CD4-positive, alpha-beta T cell treated with Interleukin-1 beta for 1 hour (primary cell): ENCODE measurements at regions not wholly inside any gene's neighbourhood (a gene's known extent, or its start where the extent isn't known, plus 50 kb on each side); places are given as distances from the start of the nearest gene placed in this dataset.
"Not testable (repeated sequence)": the region's sequence is repeated elsewhere in the genome, so short reads cannot be mapped to it uniquely, and the experiment has no call there.

Experiments used
- DNase-seq, 2 donors: peaks; one replicate each; pipeline ENCODE4 v3.0.0-alpha.2; 2020 to 2022

- DNase-seq, result not testable (repeated sequence)
Measured at GRCh38 chr4:9110700-9111099, 59.5 kb upstream of the FAM90A26 start.

GRCh38 chr4:9103148-9103524, 67.1 kb upstream of the FAM90A26 start:
- not testable (repeated sequence) for DNase-seq

GRCh38 chr4:9102471-9103147, 67.6 kb upstream of the FAM90A26 start:
- DNase-seq, result not testable (repeated sequence)

- not testable (repeated sequence) for DNase-seq
Measured at GRCh38 chr4:9096330-9096729, 73.9 kb upstream of the FAM90A26 start.

DNA sequence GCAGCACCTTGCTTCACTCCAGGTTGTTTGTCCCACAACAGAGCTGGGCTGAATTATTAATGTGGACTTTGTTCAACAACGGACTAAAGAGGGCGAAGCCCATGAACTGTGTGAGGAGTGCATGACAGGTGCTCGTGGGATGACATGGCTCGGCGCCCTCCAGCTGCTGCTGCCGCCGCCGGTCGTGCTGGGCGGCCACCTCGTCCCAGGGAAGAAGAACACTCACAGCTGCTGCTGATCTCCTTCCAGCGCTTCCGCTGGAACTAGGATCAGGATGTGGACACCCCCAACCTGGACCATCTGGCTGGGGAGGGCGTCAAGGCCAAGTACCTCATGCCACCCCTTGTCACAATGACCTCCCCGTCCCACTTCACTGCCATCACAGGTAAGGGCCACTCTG, 91.4 kb upstream of the FAM90A26 start:
- DNase-seq, result not testable (repeated sequence)

GRCh38 chr4:9076974-9077373, 93.2 kb upstream of the FAM90A26 start:
- DNase-seq, result not testable (repeated sequence)

GRCh38 chr4:9076486-9076885, 93.7 kb upstream of the FAM90A26 start:
- not testable (repeated sequence) for DNase-seq

DNA sequence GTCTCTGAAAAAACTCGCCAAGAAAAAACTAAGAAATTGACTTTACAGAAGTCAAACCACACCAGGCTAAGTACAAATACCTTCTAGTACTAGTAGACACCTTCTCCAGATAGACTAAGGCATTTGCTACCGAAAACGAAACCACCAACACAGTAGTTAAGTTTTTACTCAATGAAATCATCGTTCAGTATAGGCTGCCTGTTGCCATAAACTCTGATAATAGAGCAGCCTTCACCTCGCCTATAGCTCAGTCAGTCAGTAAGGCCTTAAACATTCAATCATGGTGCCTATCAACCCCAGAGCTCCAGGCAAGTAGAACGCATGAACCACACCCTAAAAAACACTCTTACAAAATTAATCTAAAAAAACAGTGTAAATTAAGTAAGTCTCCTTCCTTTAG, 96.8 kb upstream of the FAM90A26 start:
- not testable (repeated sequence) for DNase-seq

DNA sequence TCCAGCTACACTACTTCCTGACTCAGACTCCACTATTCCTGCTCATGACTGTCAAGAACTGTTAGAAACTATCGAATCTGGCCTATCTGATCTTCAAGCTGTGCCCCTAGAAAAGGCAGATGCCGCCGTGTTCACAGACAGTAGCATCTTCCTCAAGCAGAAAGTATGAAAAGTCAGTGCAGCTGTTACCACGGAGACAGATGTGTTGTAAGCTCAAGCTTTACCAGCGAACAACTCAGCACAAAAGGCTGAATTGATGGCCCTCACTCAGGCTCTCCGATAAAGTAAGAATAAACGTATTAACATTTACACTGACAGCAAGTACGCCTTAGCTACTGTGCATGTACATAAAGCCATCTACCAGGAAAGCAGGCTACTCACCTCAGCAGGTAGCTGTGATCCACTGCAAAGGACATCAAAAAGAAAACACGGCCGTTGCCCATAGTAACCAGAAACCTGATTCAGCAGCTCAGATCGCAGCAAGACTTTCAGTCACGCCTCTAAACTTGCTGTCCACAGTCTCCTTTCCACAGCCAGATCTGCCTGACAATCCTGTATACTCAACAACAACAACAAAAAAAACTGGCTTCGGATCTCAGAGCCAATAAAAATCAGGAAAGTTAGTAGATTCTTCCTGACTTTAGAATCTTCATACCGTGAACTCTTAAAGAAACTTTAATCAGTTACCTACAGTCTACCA, 97.5 kb upstream of the FAM90A26 start:
- DNase-seq, result peak in 1 of 2 donors; percentile 21

DNA sequence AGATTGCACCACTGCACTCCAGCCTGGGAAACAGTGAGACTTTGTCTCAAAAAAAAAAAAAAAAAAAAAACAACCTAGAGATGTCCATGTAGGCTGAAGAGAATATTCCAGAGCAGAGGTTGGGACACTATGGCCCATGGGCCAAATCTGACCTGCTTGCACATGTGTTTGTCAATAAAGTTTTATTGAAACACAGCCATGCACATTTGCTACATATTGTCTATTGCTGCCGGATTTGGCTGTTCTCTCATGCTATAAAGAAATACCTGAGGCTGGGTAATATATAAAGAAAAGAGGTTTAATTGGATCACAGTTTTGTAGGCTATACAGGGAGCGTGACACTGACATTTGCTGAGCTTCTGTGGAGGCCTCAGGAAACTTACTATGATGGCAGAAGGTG, 102.3 kb upstream of the FAM90A26 start:
- not testable (repeated sequence) for DNase-seq

GRCh38 chr4:9063612-9064011, 106.6 kb upstream of the FAM90A26 start:
- not testable (repeated sequence) for DNase-seq

GRCh38 chr4:9024866-9025265, 145.3 kb upstream of the FAM90A26 start:
- DNase-seq, result not testable (repeated sequence)

- DNase-seq, result not testable (repeated sequence)
Measured at GRCh38 chr4:9009792-9010191, 138.2 kb upstream of the HMX1 start.

- DNase-seq, result not testable (repeated sequence)
Measured at GRCh38 chr4:9008407-9008806, 136.8 kb upstream of the HMX1 start.

DNA sequence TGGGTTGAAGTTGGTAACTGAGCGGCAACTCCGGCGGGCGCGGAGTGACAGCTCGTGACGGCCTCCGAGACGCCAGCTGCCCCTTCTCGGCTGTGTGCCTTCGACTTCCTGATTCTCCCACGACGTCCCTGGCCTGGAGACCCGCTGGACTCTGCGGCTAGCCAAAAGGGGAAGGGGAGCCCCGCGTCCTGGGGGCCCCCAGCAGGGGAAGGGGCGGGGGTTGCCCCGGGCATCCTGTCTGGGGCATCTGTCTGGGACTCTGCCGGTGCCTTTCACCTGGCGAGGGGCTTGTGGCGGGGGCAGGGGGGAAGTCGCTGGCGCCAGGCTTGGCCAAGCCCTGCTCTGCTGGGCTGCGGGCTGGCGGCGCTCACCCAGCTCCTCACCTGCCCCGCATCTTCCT, 129.5 kb upstream of the HMX1 start:
- DNase-seq, result not testable (repeated sequence)

DNA sequence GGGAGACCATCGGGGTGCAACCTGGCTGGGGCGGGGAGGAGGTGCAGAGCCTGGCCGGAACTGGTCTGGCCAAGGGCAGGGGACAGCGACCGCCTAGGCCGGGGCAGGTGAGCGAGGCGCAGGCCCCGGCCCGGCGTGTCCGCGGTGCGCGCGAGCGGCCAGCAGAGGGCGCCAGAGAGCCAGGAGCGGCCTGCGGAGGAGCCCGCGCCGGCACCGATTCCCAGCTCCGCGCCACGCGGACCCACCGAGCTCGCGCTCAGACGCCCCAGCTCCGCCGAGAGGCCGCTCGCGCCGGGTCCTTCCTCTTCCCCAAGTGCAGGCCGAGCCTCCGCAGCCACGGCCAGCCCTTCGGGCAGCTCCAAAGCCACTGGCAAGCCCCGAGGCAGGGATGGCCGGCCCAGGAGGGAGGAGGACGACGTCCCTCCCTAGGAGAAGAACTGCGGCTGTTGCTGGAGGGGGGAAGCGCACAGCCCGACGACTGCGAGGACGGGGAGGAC, 128.9 kb upstream of the HMX1 start:
- DNase-seq, result peak; percentile 40 to 43

GRCh38 chr4:8992981-8993380, 121.3 kb upstream of the HMX1 start:
- not testable (repeated sequence) for DNase-seq

GRCh38 chr4:8991449-8991848, 119.8 kb upstream of the HMX1 start:
- not testable (repeated sequence) for DNase-seq

DNA sequence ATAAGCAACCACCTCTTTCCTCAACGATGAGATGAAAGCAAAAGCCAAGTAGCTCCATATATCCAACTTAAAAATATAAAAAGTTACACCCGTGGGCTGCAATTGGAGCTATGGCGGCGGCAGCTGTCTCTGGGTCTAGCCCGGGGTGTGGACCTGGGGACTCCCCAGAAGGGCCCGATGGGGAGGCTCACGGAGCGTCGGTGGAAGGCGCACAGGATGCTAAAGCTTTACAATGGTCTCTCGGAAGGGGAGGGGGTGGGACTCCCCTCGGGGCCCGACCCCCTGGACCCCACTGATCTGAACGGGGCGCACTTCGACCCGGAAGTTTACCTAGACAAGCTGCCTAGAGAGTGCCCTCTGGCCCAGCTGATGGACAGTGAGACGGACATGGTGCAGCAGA, 118.7 kb upstream of the HMX1 start:
- not testable (repeated sequence) for DNase-seq

- DNase-seq, result not testable (repeated sequence)
Measured at GRCh38 chr4:8985786-8986185, 114.1 kb upstream of the HMX1 start.

DNA sequence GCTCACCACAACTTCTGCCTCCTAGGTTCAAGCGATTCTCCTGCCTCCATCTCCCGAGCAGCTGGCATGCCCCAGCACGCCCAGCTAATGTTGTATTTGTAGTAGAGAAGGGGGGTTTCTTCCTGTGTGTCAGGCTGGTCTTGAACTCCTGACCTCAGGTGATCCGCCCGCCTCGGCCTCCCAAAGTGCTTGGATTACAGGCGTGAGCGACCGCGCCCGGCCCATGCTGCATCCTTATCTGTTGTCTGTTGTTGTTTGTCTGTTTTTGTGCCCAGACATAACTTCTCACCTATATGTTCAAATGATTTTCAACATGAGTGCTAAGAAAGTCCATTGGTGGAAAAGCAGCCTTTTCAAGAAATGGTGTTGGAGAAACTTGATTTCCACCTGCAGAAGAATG, 113.0 kb upstream of the HMX1 start:
- not testable (repeated sequence) for DNase-seq

DNA sequence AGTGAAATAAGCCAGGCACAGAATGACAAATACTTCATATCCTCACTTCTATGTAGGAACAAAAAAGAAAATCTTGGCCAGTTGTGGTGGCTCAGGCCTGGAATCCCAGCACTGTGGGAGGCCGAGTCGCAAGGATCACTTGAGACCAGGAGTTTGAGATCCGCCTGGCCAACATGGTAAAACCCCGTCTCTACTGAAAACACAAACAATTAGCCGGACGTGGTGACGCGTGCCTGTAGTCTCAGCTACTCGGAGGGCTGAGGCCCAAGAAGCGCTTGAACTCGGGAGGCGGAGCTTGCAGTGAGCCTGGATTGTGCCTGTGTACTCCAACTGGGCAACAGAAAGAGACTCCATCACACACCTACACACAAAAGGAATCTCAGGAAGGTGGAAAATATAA, 112.3 kb upstream of the HMX1 start:
- not testable (repeated sequence) for DNase-seq

DNA sequence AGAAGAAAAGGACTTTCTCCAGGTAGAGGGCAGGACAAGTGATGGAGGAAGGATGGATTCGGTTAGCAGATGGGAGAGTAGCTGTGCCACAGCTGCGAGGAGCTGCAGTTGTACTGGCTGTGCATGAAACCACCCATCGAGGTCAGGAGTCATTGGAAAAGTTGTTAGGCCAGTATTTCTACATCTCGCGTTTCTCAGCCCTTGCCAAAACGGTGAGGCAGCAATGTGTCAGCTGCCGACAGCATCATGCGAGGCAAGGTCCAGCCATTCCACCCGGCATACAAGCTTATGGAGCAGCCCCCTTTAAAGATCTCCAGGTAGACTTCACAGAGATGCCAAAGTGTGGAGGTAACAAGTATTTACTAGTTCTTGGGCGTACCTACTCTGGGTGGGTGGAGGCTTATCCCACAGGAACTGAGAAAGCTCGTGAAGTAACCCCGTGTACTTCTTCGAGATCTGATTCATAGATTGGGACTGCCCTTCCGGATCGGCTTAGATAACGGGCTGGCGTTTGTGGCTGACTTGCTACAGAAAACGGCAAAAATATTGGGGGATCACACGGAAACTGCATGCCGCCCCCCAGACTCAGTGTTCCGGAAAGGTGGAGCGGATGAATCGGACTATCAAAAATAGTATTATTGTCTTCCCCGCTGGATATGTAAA, 105.0 kb upstream of the HMX1 start:
- not testable (repeated sequence) for DNase-seq

- not testable (repeated sequence) for DNase-seq
Measured at GRCh38 chr4:8972635-8973034, 101.0 kb upstream of the HMX1 start.
